ENCODE measurements at regions not wholly inside any gene's neighbourhood (a gene's known extent, or its start where the extent isn't known, plus 50 kb on each side); places are given as distances from the start of the nearest gene placed in this dataset.
"Not testable (repeated sequence)": the region's sequence is repeated elsewhere in the genome, so short reads cannot be mapped to it uniquely, and the experiment has no call there.

DNA sequence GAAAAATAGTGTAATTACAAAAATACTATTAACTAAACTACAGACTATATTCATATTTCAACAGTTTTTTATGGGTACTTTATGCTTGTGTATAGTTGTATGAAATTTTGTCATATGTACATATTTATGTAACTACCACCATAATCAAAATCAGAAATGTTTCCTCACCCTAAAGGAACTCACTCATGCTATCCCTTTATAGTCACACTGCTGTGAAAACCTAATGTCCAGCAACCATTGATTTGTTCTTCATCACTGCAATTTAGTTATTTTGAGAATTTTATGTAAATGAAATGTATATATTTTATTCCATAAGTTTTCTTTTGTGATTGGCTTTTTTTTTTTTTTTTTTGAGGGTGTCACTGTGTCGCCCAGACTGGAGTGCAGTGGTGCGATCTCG, 278.9 kb upstream of the SLC16A7 start:
- no peak overlapping the region for H3K4me3 ChIP-seq (ENCODE audit: low read depth, low read length)
- no peak for DNase-seq (ENCODE audit: low read depth)
- no peak for TF ChIP-seq CTCF (IDR thresholded peaks at IDR 0.05; ENCODE audit: low read depth, low read length, missing control alignments)

DNA sequence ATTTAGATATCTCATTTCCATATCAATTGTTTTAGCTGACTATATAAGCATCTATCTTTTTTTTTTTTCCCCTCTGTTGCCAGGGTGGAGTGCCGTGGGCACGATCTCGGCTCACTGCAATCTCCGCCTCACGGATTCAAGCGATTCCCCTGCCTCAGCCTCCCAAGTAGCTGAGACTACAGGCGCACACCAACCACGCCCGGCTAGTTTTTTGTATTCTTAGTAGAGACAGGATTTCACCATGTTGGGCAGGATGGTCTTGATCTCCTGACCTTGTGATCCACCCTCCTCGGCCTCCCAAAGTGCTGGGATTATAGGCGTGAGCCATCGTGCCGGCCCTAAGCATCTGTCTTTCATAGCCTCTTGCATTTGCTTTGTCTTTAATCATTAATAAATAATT, 279.5 kb upstream of the SLC16A7 start:
- DNase-seq (ENCODE audit: low read depth); H3K4me3 ChIP-seq (ENCODE audit: low read depth, low read length): not testable (repeated sequence)

- DNase-seq (ENCODE audit: low read depth): no peak
- no peak for TF ChIP-seq CTCF (IDR thresholded peaks at IDR 0.05; ENCODE audit: low read depth, low read length, missing control alignments)
- no peak overlapping the region for H3K4me3 ChIP-seq (ENCODE audit: low read depth, low read length)
Measured at GRCh38 chr12:59314209-59314608, 281.6 kb upstream of the SLC16A7 start.

- DNase-seq (ENCODE audit: low read depth): no peak
- no peak overlapping the region for H3K4me3 ChIP-seq (ENCODE audit: low read depth, low read length)
- TF ChIP-seq CTCF (IDR thresholded peaks at IDR 0.05; ENCODE audit: low read depth, low read length, missing control alignments): no peak
Measured at GRCh38 chr12:59304077-59304721, 291.6 kb upstream of the SLC16A7 start.

- no peak overlapping the region for H3K4me3 ChIP-seq (ENCODE audit: low read depth, low read length)
- TF ChIP-seq CTCF (IDR thresholded peaks at IDR 0.05; ENCODE audit: low read depth, low read length, missing control alignments): no peak
- no peak for DNase-seq (ENCODE audit: low read depth)
Measured at GRCh38 chr12:59298296-59298695, 297.5 kb upstream of the SLC16A7 start.

- no peak for TF ChIP-seq CTCF (IDR thresholded peaks at IDR 0.05; ENCODE audit: low read depth, low read length, missing control alignments)
- no peak for DNase-seq (ENCODE audit: low read depth)
- no peak overlapping the region for H3K4me3 ChIP-seq (ENCODE audit: low read depth, low read length)
Measured at GRCh38 chr12:59294221-59294620, 301.6 kb upstream of the SLC16A7 start.

GRCh38 chr12:59282999-59283398, 312.8 kb upstream of the SLC16A7 start:
- no peak overlapping the region for H3K4me3 ChIP-seq (ENCODE audit: low read depth, low read length)
- no peak for TF ChIP-seq CTCF (IDR thresholded peaks at IDR 0.05; ENCODE audit: low read depth, low read length, missing control alignments)
- no peak for DNase-seq (ENCODE audit: low read depth)

DNA sequence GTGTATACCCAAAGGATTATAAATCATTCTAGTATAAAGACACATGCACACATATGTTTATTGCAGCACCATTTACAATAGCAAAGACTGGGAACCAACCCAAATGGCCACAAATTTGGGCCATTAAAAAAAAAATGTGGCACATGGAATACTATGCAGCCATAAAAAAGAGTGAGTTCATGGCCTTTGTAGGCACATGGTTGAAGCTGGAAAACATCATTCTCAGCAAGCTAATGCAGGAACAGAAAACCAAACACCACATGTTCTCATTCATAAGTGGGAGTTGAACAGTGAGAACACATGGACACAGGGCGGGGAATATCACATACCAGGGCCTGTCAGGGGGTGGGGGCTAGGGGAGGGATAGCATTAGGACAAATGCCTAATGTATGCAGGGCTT, 322.3 kb upstream of the SLC16A7 start:
- H3K4me3 ChIP-seq (ENCODE audit: low read depth, low read length): not testable (repeated sequence)

More for the DNA sequence above, 322.3 kb upstream of the SLC16A7 start:
- not testable (repeated sequence) for DNase-seq (ENCODE audit: low read depth)
